ENCODE measurements at regions not wholly inside any gene's neighbourhood (a gene's known extent, or its start where the extent isn't known, plus 50 kb on each side); places are given as distances from the start of the nearest gene placed in this dataset.

DNA sequence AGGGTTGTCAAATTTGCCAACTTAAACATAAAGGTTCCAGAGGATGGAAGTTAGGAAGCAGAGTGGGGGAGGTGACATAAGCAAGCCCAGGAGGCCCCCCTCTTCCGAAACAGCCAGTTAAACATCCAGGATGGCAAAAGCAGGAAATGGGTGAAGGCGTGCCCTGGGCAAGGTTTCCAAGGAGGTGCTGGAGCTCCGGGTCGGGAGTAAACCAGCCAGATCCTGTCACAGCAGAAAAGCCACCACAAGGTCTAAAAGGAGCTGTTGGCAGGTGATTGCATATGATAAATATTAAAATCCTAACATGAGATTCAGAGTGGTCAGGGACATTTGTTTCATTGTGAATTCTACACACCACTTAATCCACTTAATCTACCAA, 572.2 kb upstream of the SALL3 start:
- Histone ChIP-seq H3K4me1 (no peaks in the 10 kb centered on the region), H3K4me3 (no peak overlapping the region), H3K27me3 (no peaks in the 10 kb centered on the region), H3K36me3 (no peaks in the 10 kb centered on the region), H3K9me3 (no peaks in the 10 kb centered on the region), H3K27ac (no peak overlapping the region)
- ATAC-seq = peak; percentile 49
- peak in 1 of 4 donors; percentile 50 for DNase-seq
- no peak for TF ChIP-seq CTCF (IDR thresholded peaks at IDR 0.05)
- intact Hi-C loops (cut with DNase I) = no loop called here

- Histone ChIP-seq H3K27me3 (no peaks in the 10 kb centered on the region), H3K4me3 (no peak overlapping the region), H3K9me3 (no peaks in the 10 kb centered on the region), H3K4me1 (no peaks in the 10 kb centered on the region), H3K36me3 (no peaks in the 10 kb centered on the region), H3K27ac (no peak overlapping the region)
- peak in 1 of 4 donors; percentile 39 for DNase-seq
- ATAC-seq = no peak
- TF ChIP-seq CTCF (IDR thresholded peaks at IDR 0.05) = no peak
- intact Hi-C loops (cut with DNase I) = no loop called here
Measured at GRCh38 chr18:78408623-78409022, 571.0 kb upstream of the SALL3 start.

- DNase-seq (peak in 1 of 4 donors; percentile 47), ATAC-seq (no peak)
- H3K9me3 ChIP-seq = no peaks in the 10 kb centered on the region
- H3K27me3 ChIP-seq = no peaks in the 10 kb centered on the region
- H3K36me3 ChIP-seq = no peaks in the 10 kb centered on the region
- H3K4me1 ChIP-seq = no peaks in the 10 kb centered on the region
- intact Hi-C loops (cut with DNase I) = no loop called here
- H3K4me3 ChIP-seq = no peak overlapping the region
- no peak overlapping the region for H3K27ac ChIP-seq
- TF ChIP-seq CTCF (IDR thresholded peaks at IDR 0.05) = no peak
Measured at GRCh38 chr18:78410094-78410786, 569.4 kb upstream of the SALL3 start.

DNA sequence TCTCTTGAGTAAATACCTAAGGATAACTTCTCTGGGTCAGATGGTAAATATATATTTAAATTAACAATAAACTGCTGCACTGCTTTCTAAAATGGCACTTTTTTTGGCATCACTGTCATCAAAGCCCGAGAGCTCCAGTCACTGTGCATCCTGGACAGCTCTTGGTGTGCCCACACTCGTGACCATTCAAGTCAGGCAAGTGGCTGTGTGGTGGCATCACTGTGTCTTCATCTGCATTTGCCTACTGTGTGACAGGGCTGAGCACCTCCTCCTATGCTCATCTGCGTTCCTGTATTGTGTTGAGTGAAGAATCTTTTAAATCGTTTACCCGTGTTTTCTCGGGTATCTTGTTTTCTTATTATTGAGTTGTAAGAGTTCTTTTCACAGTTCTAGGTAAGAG, 568.1 kb upstream of the SALL3 start:
- Histone ChIP-seq H3K27ac (no peak overlapping the region), H3K4me1 (no peaks in the 10 kb centered on the region), H3K27me3 (no peaks in the 10 kb centered on the region), H3K36me3 (no peaks in the 10 kb centered on the region), H3K9me3 (no peaks in the 10 kb centered on the region), H3K4me3 (no peak overlapping the region)
- no peak for TF ChIP-seq CTCF (IDR thresholded peaks at IDR 0.05)
- intact Hi-C loops (cut with DNase I) = no loop called here
- DNase-seq (no peak), ATAC-seq (no peak)

DNA sequence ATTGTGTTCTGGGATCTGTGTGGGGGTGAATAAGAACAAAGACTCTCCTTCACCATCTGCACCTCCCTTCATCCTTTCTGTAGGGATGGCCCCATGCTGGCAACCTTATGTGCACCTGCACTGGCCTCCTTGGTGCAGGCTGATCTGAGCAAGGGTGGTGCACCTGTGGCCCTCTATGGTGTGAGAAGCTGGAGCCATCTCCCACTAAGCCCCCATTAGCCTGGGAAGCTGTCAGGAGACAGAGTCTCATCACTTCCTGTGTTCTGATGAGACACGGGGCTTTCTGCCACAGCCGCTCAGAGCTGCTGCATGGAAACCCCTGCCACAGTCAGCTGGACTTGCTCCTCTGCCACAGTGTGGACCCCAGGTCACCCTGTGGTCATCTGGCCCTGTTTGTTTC, 565.3 kb upstream of the SALL3 start:
- Histone ChIP-seq H3K27me3 (no peaks in the 10 kb centered on the region), H3K27ac (no peak overlapping the region), H3K4me3 (no peak overlapping the region), H3K4me1 (no peaks in the 10 kb centered on the region), H3K9me3 (no peaks in the 10 kb centered on the region), H3K36me3 (no peaks in the 10 kb centered on the region)
- no peak for ATAC-seq
- intact Hi-C loops (cut with DNase I) = no loop called here
- TF ChIP-seq CTCF (IDR thresholded peaks at IDR 0.05) = no peak
- peak in 1 of 4 donors; percentile 31 for DNase-seq

Measured in left lung (tissue), 4 donors.